ENCODE measurements at regions not wholly inside any gene's neighbourhood (a gene's known extent, or its start where the extent isn't known, plus 50 kb on each side); places are given as distances from the start of the nearest gene placed in this dataset.

GRCh38 chr3:194756460-194756779 lies 70.7 kb downstream of the FAM43A start:
- Histone ChIP-seq H3K9me3 (no peaks in the 10 kb centered on the region), H3K36me3 (no peaks in the 10 kb centered on the region), H3K4me1 (ENCODE audit: control insufficient read depth in 1 of 2, low read depth in 2 of 2) (peaks cover 9 to 26% of the 10 kb centered on the region in 2 donors), H3K27ac (no peak overlapping the region), H3K4me3 (no peak overlapping the region), H3K27me3 (replicated peaks; ENCODE audit: insufficient read depth) (no peaks in the 10 kb centered on the region)
- no peak for TF ChIP-seq CTCF (IDR thresholded peaks at IDR 0.05)
- ATAC-seq (ENCODE audit: insufficient number of reproducible peaks, low FRiP score, low read depth), result no peak
- no peak for DNase-seq (ENCODE audit: low spot score)

GRCh38 chr3:194756791-194757325 lies 71.2 kb downstream of the FAM43A start:
- no peaks in the 10 kb centered on the region for H3K9me3 ChIP-seq
- DNase-seq (ENCODE audit: low spot score), result no peak
- peak overlapping the region; percentile 19 to 25 for H3K27ac ChIP-seq
- TF ChIP-seq CTCF (IDR thresholded peaks at IDR 0.05), result no peak
- no peak for ATAC-seq (ENCODE audit: insufficient number of reproducible peaks, low FRiP score, low read depth)
- H3K36me3 ChIP-seq, result no peaks in the 10 kb centered on the region
- H3K4me1 ChIP-seq (ENCODE audit: control insufficient read depth in 1 of 2, low read depth in 2 of 2), result peaks cover 9 to 26% of the 10 kb centered on the region in 2 donors
- H3K27me3 ChIP-seq (replicated peaks; ENCODE audit: insufficient read depth), result no peaks in the 10 kb centered on the region
- H3K4me3 ChIP-seq, result peak overlapping the region; percentile 39

GRCh38 chr3:194757647-194758061 lies 72.0 kb downstream of the FAM43A start:
- no peak for TF ChIP-seq CTCF (IDR thresholded peaks at IDR 0.05)
- no peak overlapping the region for H3K4me3 ChIP-seq
- DNase-seq (ENCODE audit: low spot score) (no peak), ATAC-seq (ENCODE audit: insufficient number of reproducible peaks, low FRiP score, low read depth) (no peak)
- peak overlapping the region in 1 of 2 donors; percentile 19 for H3K27ac ChIP-seq
- no peaks in the 10 kb centered on the region for H3K9me3 ChIP-seq
- no peaks in the 10 kb centered on the region for H3K27me3 ChIP-seq (replicated peaks; ENCODE audit: insufficient read depth)
- H3K36me3 ChIP-seq, result no peaks in the 10 kb centered on the region
- H3K4me1 ChIP-seq (ENCODE audit: control insufficient read depth in 1 of 2, low read depth in 2 of 2), result peaks cover 9 to 26% of the 10 kb centered on the region in 2 donors

- Histone ChIP-seq H3K36me3 (no peaks in the 10 kb centered on the region), H3K4me3 (no peak overlapping the region), H3K4me1 (ENCODE audit: control insufficient read depth in 1 of 2, low read depth in 2 of 2) (peaks cover 9 to 26% of the 10 kb centered on the region in 2 donors), H3K27ac (no peak overlapping the region), H3K9me3 (no peaks in the 10 kb centered on the region), H3K27me3 (replicated peaks; ENCODE audit: insufficient read depth) (no peaks in the 10 kb centered on the region)
- TF ChIP-seq CTCF (IDR thresholded peaks at IDR 0.05), result no peak
- no peak for ATAC-seq (ENCODE audit: insufficient number of reproducible peaks, low FRiP score, low read depth)
- DNase-seq (ENCODE audit: low spot score), result no peak
Observed at GRCh38 chr3:194758716-194759115, 73.0 kb downstream of the FAM43A start.

GRCh38 chr3:194760494-194761137 lies 74.9 kb downstream of the FAM43A start:
- H3K9me3 ChIP-seq, result no peaks in the 10 kb centered on the region
- TF ChIP-seq CTCF (IDR thresholded peaks at IDR 0.05), result no peak
- no peaks in the 10 kb centered on the region for H3K27me3 ChIP-seq (replicated peaks; ENCODE audit: insufficient read depth)
- DNase-seq (ENCODE audit: low spot score), result no peak
- no peak overlapping the region for H3K4me3 ChIP-seq
- H3K4me1 ChIP-seq (ENCODE audit: control insufficient read depth in 1 of 2, low read depth in 2 of 2), result peaks cover 9 to 26% of the 10 kb centered on the region in 2 donors
- H3K27ac ChIP-seq, result no peak overlapping the region
- no peak for ATAC-seq (ENCODE audit: insufficient number of reproducible peaks, low FRiP score, low read depth)
- no peaks in the 10 kb centered on the region for H3K36me3 ChIP-seq

All from thoracic aorta (tissue), 2 donors.